NT2/D1 (cell line): ENCODE measurements at regions not wholly inside any gene's neighbourhood (a gene's known extent, or its start where the extent isn't known, plus 50 kb on each side); places are given as distances from the start of the nearest gene placed in this dataset.

Experiments
- YY1 ChIP-seq: IDR thresholded peaks from 2 replicates; pipeline ENCODE4 v1.6.1; 2011; ENCODE audit not compliant: insufficient read length, insufficient read depth
- ZNF274 ChIP-seq: IDR thresholded peaks from 2 replicates; pipeline ENCODE4 v1.6.1; 2011; ENCODE audit warnings: mild to moderate bottlenecking, low read depth, low read length

- TF ChIP-seq YY1, result no peak
- no peak for TF ChIP-seq ZNF274
These were observed 652.1 kb downstream of the TLE4 start for GRCh38 chr9:80223897-80224296.
